ENCODE measurements at regions not wholly inside any gene's neighbourhood (a gene's known extent, or its start where the extent isn't known, plus 50 kb on each side); places are given as distances from the start of the nearest gene placed in this dataset.
"Not testable (repeated sequence)": the region's sequence is repeated elsewhere in the genome, so short reads cannot be mapped to it uniquely, and the experiment has no call there.

- TF ChIP-seq, protein P1, sequence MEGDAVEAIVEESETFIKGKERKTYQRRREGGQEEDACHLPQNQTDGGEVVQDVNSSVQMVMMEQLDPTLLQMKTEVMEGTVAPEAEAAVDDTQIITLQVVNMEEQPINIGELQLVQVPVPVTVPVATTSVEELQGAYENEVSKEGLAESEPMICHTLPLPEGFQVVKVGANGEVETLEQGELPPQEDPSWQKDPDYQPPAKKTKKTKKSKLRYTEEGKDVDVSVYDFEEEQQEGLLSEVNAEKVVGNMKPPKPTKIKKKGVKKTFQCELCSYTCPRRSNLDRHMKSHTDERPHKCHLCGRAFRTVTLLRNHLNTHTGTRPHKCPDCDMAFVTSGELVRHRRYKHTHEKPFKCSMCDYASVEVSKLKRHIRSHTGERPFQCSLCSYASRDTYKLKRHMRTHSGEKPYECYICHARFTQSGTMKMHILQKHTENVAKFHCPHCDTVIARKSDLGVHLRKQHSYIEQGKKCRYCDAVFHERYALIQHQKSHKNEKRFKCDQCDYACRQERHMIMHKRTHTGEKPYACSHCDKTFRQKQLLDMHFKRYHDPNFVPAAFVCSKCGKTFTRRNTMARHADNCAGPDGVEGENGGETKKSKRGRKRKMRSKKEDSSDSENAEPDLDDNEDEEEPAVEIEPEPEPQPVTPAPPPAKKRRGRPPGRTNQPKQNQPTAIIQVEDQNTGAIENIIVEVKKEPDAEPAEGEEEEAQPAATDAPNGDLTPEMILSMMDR (IDR thresholded peaks at IDR 0.05; ENCODE audit: extremely low read depth, insufficient read depth, missing control alignments), result no peak
- no peak for DNase-seq (ENCODE audit: low spot score)
- in situ Hi-C loops (cut with MboI; ENCODE audit: low pct_unique_long_range_greater_than_20kb, low sequenced_read_pairs, unreplicated experiment), result no loop called here
Observed at GRCh38 chr14:51357250-51357649, 117.2 kb downstream of the TMX1 start.

- in situ Hi-C loops (cut with MboI; ENCODE audit: low pct_unique_long_range_greater_than_20kb, low sequenced_read_pairs, unreplicated experiment), result no loop called here
- TF ChIP-seq, protein P1 (IDR thresholded peaks at IDR 0.05; ENCODE audit: extremely low read depth, insufficient read depth, missing control alignments), result no peak
- DNase-seq (ENCODE audit: low spot score), result no peak
Observed at GRCh38 chr14:51360592-51360991, 120.5 kb downstream of the TMX1 start.

- TF ChIP-seq, protein P1 (IDR thresholded peaks at IDR 0.05; ENCODE audit: extremely low read depth, insufficient read depth, missing control alignments), result no peak
- DNase-seq (ENCODE audit: low spot score), result no peak
- in situ Hi-C loops (cut with MboI; ENCODE audit: low pct_unique_long_range_greater_than_20kb, low sequenced_read_pairs, unreplicated experiment), result no loop called here
Observed at GRCh38 chr14:51365241-51365965, 125.4 kb downstream of the TMX1 start.

DNA sequence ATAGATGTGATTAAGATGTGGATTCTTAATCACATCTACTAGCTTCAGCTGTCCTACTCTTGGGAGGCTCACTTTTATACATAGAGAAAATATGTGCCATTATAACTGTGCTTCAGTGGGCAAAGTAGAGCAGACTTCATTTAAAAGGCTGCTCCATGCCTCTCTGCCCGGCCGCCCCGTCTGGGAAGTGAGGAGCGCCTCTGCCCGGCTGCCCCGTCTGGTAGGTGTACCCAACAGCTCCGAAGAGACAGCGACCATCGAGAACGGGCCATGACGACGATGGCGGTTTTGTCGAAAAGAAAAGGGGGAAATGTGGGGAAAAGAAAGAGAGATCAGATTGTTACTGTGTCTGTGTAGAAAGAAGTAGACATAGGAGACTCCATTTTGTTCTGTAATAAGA, 126.4 kb downstream of the TMX1 start:
- in situ Hi-C loops (cut with MboI; ENCODE audit: low pct_unique_long_range_greater_than_20kb, low sequenced_read_pairs, unreplicated experiment); DNase-seq (ENCODE audit: low spot score): not testable (repeated sequence)

- DNase-seq (ENCODE audit: low spot score), result not testable (repeated sequence)
Observed at GRCh38 chr14:51366866-51367599, 127.0 kb downstream of the TMX1 start.

DNA sequence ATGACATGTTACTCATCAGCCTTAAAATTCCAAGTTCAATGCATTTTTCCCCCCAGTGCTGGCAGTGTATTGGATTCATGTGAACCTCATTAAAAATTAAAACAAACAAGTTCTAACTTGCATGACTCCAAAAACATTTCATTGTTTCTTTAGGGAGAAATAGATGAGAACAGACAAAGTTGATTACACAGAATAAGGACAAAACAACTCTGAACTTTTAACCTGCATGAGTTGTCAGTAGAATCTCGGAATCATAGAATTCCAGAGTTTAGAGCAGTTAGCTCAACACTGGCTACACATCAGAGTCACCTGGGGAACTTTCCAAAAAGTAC, 127.5 kb downstream of the TMX1 start:
- TF ChIP-seq, protein P1 (IDR thresholded peaks at IDR 0.05; ENCODE audit: extremely low read depth, insufficient read depth, missing control alignments), result no peak
- DNase-seq (ENCODE audit: low spot score), result no peak
- in situ Hi-C loops (cut with MboI; ENCODE audit: low pct_unique_long_range_greater_than_20kb, low sequenced_read_pairs, unreplicated experiment), result no loop called here

More at GRCh38 chr14:51366866-51367599, 127.0 kb downstream of the TMX1 start:
- in situ Hi-C loops (cut with MboI; ENCODE audit: low pct_unique_long_range_greater_than_20kb, low sequenced_read_pairs, unreplicated experiment), result not testable (repeated sequence)

GRCh38 chr14:51368721-51369163, 128.7 kb downstream of the TMX1 start:
- in situ Hi-C loops (cut with MboI; ENCODE audit: low pct_unique_long_range_greater_than_20kb, low sequenced_read_pairs, unreplicated experiment), result no loop called here
- TF ChIP-seq, protein P1 (IDR thresholded peaks at IDR 0.05; ENCODE audit: extremely low read depth, insufficient read depth, missing control alignments), result no peak
- no peak for DNase-seq (ENCODE audit: low spot score)

Data from GM13977 (cell line).